ENCODE measurements at regions not wholly inside any gene's neighbourhood (a gene's known extent, or its start where the extent isn't known, plus 50 kb on each side); places are given as distances from the start of the nearest gene placed in this dataset.
A peak's percentile ranks its signal among the peaks of the same experiment; 100 is the strongest.

DNA sequence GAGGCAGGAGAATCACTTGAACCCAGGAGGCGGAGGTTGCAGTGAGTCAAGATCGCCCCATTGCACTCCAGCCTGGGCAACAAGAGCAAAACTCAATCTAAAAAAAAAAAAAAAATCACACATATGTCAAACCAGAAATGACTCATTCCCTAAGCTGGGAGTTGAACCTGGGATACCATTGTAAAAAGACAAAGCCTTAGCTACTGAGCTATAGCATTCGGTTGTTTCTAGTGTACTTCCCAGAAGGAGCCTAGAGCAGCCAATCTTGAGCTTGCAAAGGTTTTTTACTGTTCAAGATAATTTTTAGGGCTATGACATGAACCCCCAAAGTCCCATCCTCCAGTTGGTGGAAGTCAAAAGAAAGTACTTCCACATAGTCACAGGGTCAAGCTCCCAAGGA, 87.9 kb downstream of the ZNF467 start:
- Histone ChIP-seq H2BK120ac (replicated peaks; ENCODE audit: low read depth, low read length) (no peak overlapping the region), H3K27me3 (replicated peaks in 1 of 4; ENCODE audit: control insufficient read depth in 3 of 4, extremely low read depth in 1 of 4, insufficient read depth in 3 of 4, low read length in 3 of 4) (no peaks in the 10 kb centered on the region), H3K14ac (ENCODE audit: insufficient read length) (no peak overlapping the region), H3K9me3 (ENCODE audit: insufficient read depth in 2 of 2, low read depth in 1 of 2, low read length in 1 of 2) (0 out of 4 replicates have a peak, but pooled peaks cover 0 to 5% of the 10 kb centered on the region in 2 experiments), H3K79me1 (ENCODE audit: low read depth, low read length) (no peaks in the 10 kb centered on the region), H3K4me2 (ENCODE audit: insufficient read depth in 1 of 2, low read depth in 2 of 2, low read length in 2 of 2) (no peak overlapping the region), H2BK12ac (ENCODE audit: low read depth, low read length) (no peak overlapping the region), H3K23me2 (ENCODE audit: low read depth, low read length) (no peaks in the 10 kb centered on the region), H4K91ac (replicated peaks; ENCODE audit: insufficient read length, low read length) (no peak overlapping the region), H3K4me1 (replicated peaks in 1 of 4; ENCODE audit: control insufficient read depth in 3 of 4, insufficient read depth in 4 of 4, low read length in 3 of 4) (peaks cover 0 to 11% (median 5%) of the 10 kb centered on the region in 4 experiments; a peak in 5 of 7 replicates), H2BK20ac (ENCODE audit: low read length) (no peak overlapping the region), H3K18ac (ENCODE audit: extremely low read depth, low read length) (no peak overlapping the region), H2BK5ac (ENCODE audit: low read depth, low read length) (no peak overlapping the region), H3K4me3 (ENCODE audit: extremely low read depth in 1 of 4, insufficient read depth in 2 of 4, low read depth in 3 of 4, low read length in 4 of 4) (no peak overlapping the region), H2AFZ (ENCODE audit: low read length) (no peak overlapping the region), H3K56ac (replicated peaks; ENCODE audit: insufficient read length, low read depth, low read length) (no peak overlapping the region), H3K9ac (replicated peaks in 1 of 4; ENCODE audit: extremely low read depth in 1 of 4, low read depth in 3 of 4, low read length in 3 of 4) (no peak overlapping the region), H3K4ac (replicated peaks; ENCODE audit: insufficient read length, low read depth, low read length) (no peak overlapping the region), H4K5ac (ENCODE audit: insufficient read length, low read depth, low read length) (no peak overlapping the region), H3K79me2 (ENCODE audit: control insufficient read depth in 1 of 2, insufficient read depth in 2 of 2, low read length in 2 of 2) (no peaks in the 10 kb centered on the region), H3K36me3 (ENCODE audit: control insufficient read depth in 2 of 4, insufficient read depth in 4 of 4, low read length in 3 of 4) (no peaks in the 10 kb centered on the region), H4K20me1 (replicated peaks in 1 of 2; ENCODE audit: control insufficient read depth in 1 of 2, insufficient read depth in 2 of 2, low read length in 2 of 2) (no peaks in the 10 kb centered on the region), H3K23ac (ENCODE audit: insufficient read length) (no peak overlapping the region), H2BK15ac (ENCODE audit: low read length) (no peak overlapping the region), H2AK5ac (ENCODE audit: low read depth, low read length) (no peak overlapping the region), H4K8ac (ENCODE audit: extremely low read depth, insufficient read depth, low read length) (no peak overlapping the region), H3K27ac (ENCODE audit: low read depth, low read length) (no peak overlapping the region)
- ChIA-PET POLR2A (ENCODE audit: partially characterized antibody) (interaction anchor here (1.6 to 1.9 kb wide), 3 partner anchors 9 to 27 kb away, joined by 3 to 5 read pairs (median 4); no protein-coding TSS in a partner anchor), CTCF (ENCODE audit: partially characterized antibody) (interaction anchor here (0.9 to 6.3 kb wide), 4 partner anchors 19 to 115 kb away, joined by 3 to 32 read pairs (median 18); no protein-coding TSS in a partner anchor)
- FAIRE-seq = no peak
- 87% methylated on average over 3 of the region's 3 CpGs; no CpG with 5 or more reads in 1 of the 2 experiments for WGBS, 2 experiments (ENCODE audit: extremely low coverage in 1 of 2, insufficient coverage in 1 of 2, insufficient read length in 1 of 2, insufficient replicate concordance in 2 of 2, low coverage in 1 of 2, low lambda C conversion rate in 2 of 2, missing lambda C conversion rate in 1 of 2)
- DNase-seq (ENCODE audit: low read depth in 1 of 2, low spot score in 2 of 2) = no peak
- TF ChIP-seq CREB1 (IDR thresholded peaks at IDR 0.05) = no peak
- peak; percentile 93 for TF ChIP-seq TBP (IDR thresholded peaks at IDR 0.05; ENCODE audit: low read depth, low read length)

Measured in H1 (cell line).